ENCODE measurements at regions not wholly inside any gene's neighbourhood (a gene's known extent, or its start where the extent isn't known, plus 50 kb on each side); places are given as distances from the start of the nearest gene placed in this dataset.

- no peak overlapping the region for H3K4me3 ChIP-seq
- H3K27me3 ChIP-seq, result no peaks in the 10 kb centered on the region
- DNase-seq, result no peak
These were observed 140.0 kb upstream of the TMCC3 start for GRCh38 chr12:94790370-94790769.

GRCh38 chr12:94789510-94790225 lies 139.3 kb upstream of the TMCC3 start:
- H3K9me3 ChIP-seq (replicated peaks), result no peaks in the 10 kb centered on the region
- no peaks in the 10 kb centered on the region for H3K36me3 ChIP-seq
- H3K27me3 ChIP-seq, result no peaks in the 10 kb centered on the region
- no peak for DNase-seq
- no peak overlapping the region for H3K27ac ChIP-seq
- no peak overlapping the region for H3K4me3 ChIP-seq
- peaks cover 8% of the 10 kb centered on the region for H3K4me1 ChIP-seq

More at GRCh38 chr12:94790370-94790769, 140.0 kb upstream of the TMCC3 start:
- no peak overlapping the region for H3K27ac ChIP-seq
- no peaks in the 10 kb centered on the region for H3K36me3 ChIP-seq
- no peaks in the 10 kb centered on the region for H3K9me3 ChIP-seq (replicated peaks)
- peaks cover 8% of the 10 kb centered on the region for H3K4me1 ChIP-seq

DNA sequence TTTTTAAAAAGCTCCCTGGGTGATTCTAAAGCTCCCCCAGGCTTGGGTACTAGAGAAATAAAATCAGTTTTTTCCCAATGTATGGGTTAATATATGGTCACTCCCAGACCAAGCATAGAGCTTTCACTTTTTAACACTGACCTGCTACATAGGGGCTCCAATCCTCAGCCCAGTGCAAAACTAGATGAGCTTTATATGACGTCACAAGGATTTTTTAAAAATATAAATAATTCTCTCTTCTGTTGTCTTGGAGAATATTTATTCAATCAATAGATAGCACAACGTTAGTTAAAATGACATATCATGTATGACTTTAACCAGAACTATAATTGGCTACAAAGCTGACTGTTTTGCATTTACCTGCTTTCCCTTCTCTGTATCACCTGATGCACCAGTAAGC lies 137.9 kb upstream of the TMCC3 start:
- H3K4me3 ChIP-seq, result no peak overlapping the region
- no peak for DNase-seq
- H3K9me3 ChIP-seq (replicated peaks), result no peaks in the 10 kb centered on the region
- no peak overlapping the region for H3K27ac ChIP-seq
- H3K36me3 ChIP-seq, result no peaks in the 10 kb centered on the region
- H3K27me3 ChIP-seq, result no peaks in the 10 kb centered on the region
- peaks cover 5% of the 10 kb centered on the region for H3K4me1 ChIP-seq

- Histone ChIP-seq H3K4me3 (no peak overlapping the region), H3K27me3 (no peaks in the 10 kb centered on the region), H3K27ac (no peak overlapping the region), H3K4me1 (no peaks in the 10 kb centered on the region), H3K36me3 (no peaks in the 10 kb centered on the region), H3K9me3 (replicated peaks) (no peaks in the 10 kb centered on the region)
- no peak for DNase-seq
These were observed 136.5 kb upstream of the TMCC3 start for GRCh38 chr12:94786906-94787305.

DNA sequence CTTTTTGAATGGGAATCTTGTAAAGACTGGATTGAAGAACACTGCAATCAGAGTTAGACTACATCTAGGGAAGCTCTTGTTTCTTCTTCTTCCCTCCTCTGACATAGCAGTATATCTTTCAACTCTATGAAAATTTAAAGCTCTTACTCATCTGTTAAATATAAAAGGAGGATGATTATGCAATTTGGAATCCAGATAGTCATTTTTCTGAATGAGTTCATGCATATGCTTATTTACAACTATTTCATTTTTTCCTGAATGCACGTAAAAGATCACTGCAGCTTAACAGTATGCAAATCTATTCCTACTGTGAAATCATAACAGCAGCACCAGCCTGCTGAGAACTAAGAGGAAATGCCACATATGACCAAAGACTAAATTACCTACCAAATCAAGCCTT lies 133.5 kb upstream of the TMCC3 start:
- no peak for DNase-seq
- no peak overlapping the region for H3K27ac ChIP-seq

GRCh38 chr12:94783343-94783742 lies 133.0 kb upstream of the TMCC3 start:
- H3K4me3 ChIP-seq, result no peak overlapping the region
- H3K4me1 ChIP-seq, result no peaks in the 10 kb centered on the region
- no peaks in the 10 kb centered on the region for H3K27me3 ChIP-seq
- DNase-seq, result no peak
- no peaks in the 10 kb centered on the region for H3K36me3 ChIP-seq
- no peak overlapping the region for H3K27ac ChIP-seq
- no peaks in the 10 kb centered on the region for H3K9me3 ChIP-seq (replicated peaks)

More for the DNA sequence above, 133.5 kb upstream of the TMCC3 start:
- Histone ChIP-seq H3K9me3 (replicated peaks) (no peaks in the 10 kb centered on the region), H3K27me3 (no peaks in the 10 kb centered on the region), H3K4me3 (no peak overlapping the region), H3K36me3 (no peaks in the 10 kb centered on the region), H3K4me1 (no peaks in the 10 kb centered on the region)

- H3K36me3 ChIP-seq, result no peaks in the 10 kb centered on the region
- H3K27me3 ChIP-seq, result no peaks in the 10 kb centered on the region
- DNase-seq, result no peak
- H3K4me3 ChIP-seq, result no peak overlapping the region
- H3K9me3 ChIP-seq (replicated peaks), result no peaks in the 10 kb centered on the region
- no peak overlapping the region for H3K27ac ChIP-seq
- H3K4me1 ChIP-seq, result no peaks in the 10 kb centered on the region
These were observed 131.5 kb upstream of the TMCC3 start for GRCh38 chr12:94781835-94782234.

DNA sequence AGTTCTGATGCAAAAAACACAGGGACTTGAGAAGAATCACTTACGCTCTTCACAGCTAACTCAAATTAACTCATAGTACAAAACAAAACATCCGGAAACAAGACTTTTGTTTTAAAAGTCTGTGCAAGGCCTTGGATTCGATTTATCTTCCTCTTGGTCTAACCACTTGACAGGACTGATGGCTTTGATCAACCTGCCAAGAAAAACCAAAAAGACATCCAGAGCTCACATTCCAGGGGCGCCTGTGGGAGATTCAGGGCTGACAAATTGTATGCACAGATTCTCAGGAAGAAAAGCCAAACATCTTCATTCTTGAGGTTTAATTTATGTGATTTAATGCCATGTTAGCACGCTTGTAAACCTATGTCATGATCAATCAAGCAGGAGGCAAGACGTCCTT lies 129.1 kb upstream of the TMCC3 start:
- H3K4me3 ChIP-seq, result no peak overlapping the region
- DNase-seq, result peak; percentile 22 to 30
- H3K4me1 ChIP-seq, result no peaks in the 10 kb centered on the region
- no peaks in the 10 kb centered on the region for H3K27me3 ChIP-seq
- H3K27ac ChIP-seq, result no peak overlapping the region
- no peaks in the 10 kb centered on the region for H3K36me3 ChIP-seq
- H3K9me3 ChIP-seq (replicated peaks), result no peaks in the 10 kb centered on the region

- Histone ChIP-seq H3K27ac (no peak overlapping the region), H3K27me3 (no peaks in the 10 kb centered on the region), H3K4me1 (no peaks in the 10 kb centered on the region), H3K36me3 (no peaks in the 10 kb centered on the region), H3K9me3 (replicated peaks) (no peaks in the 10 kb centered on the region), H3K4me3 (no peak overlapping the region)
- DNase-seq, result no peak
These were observed 127.6 kb upstream of the TMCC3 start for GRCh38 chr12:94777936-94778335.

DNA sequence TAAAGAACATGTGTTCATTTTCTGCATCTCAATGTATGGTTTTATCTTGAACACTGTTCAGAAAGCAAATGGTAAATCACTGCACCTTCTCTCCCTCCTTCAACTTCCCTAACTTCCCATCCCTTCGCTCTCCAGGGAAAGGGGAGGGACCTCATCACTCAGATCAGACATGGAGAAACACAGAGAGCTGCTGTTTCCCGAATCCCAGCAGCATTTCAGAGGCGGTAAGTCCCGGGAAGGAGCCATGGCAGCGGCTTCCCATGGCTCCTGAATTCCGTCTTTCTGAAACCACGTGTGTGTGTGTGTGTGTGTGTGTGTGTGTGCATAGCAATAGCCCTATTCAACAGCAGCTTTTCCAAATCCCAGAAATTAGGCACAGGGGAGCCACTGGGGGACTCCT lies 125.4 kb upstream of the TMCC3 start:
- Histone ChIP-seq H3K4me1 (no peaks in the 10 kb centered on the region), H3K9me3 (replicated peaks) (no peaks in the 10 kb centered on the region), H3K27ac (no peak overlapping the region), H3K27me3 (no peaks in the 10 kb centered on the region), H3K4me3 (no peak overlapping the region), H3K36me3 (no peaks in the 10 kb centered on the region)
- DNase-seq, result no peak

- no peaks in the 10 kb centered on the region for H3K36me3 ChIP-seq
- no peak overlapping the region for H3K27ac ChIP-seq
- no peaks in the 10 kb centered on the region for H3K27me3 ChIP-seq
- H3K4me3 ChIP-seq, result no peak overlapping the region
- H3K4me1 ChIP-seq, result no peaks in the 10 kb centered on the region
- no peak for DNase-seq
- no peaks in the 10 kb centered on the region for H3K9me3 ChIP-seq (replicated peaks)
These were observed 121.4 kb upstream of the TMCC3 start for GRCh38 chr12:94771741-94772140.

DNA sequence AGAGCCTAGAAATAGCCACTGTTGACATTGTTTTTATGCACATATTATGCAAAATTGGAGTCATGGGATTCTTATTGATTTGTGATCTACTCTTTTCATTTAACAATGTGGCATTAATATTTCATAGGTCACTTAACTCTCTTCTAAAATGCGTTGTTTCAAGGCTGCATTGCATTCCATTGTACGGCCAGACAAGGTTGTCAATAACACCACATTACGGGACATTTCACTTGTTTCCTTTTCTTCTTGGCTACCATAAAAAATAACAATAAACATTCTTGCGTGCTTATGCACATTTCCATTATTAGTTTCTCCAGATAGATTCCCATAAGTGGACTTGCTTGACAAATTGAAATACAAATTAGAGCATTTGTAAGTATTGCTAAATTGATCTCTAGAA lies 120.8 kb upstream of the TMCC3 start:
- H3K36me3 ChIP-seq, result no peaks in the 10 kb centered on the region
- no peaks in the 10 kb centered on the region for H3K9me3 ChIP-seq (replicated peaks)
- H3K4me3 ChIP-seq, result no peak overlapping the region
- H3K27ac ChIP-seq, result no peak overlapping the region
- H3K27me3 ChIP-seq, result no peaks in the 10 kb centered on the region
- no peaks in the 10 kb centered on the region for H3K4me1 ChIP-seq
- no peak for DNase-seq

- H3K27me3 ChIP-seq, result no peaks in the 10 kb centered on the region
- DNase-seq, result no peak
- no peaks in the 10 kb centered on the region for H3K36me3 ChIP-seq
- no peaks in the 10 kb centered on the region for H3K9me3 ChIP-seq (replicated peaks)
- no peaks in the 10 kb centered on the region for H3K4me1 ChIP-seq
- H3K27ac ChIP-seq, result no peak overlapping the region
- H3K4me3 ChIP-seq, result no peak overlapping the region
These were observed 120.4 kb upstream of the TMCC3 start for GRCh38 chr12:94770791-94771190.

GRCh38 chr12:94769776-94770759 lies 119.7 kb upstream of the TMCC3 start:
- DNase-seq, result no peak
- Histone ChIP-seq H3K4me3 (no peak overlapping the region), H3K27me3 (no peaks in the 10 kb centered on the region), H3K9me3 (replicated peaks) (no peaks in the 10 kb centered on the region), H3K4me1 (no peaks in the 10 kb centered on the region), H3K36me3 (no peaks in the 10 kb centered on the region), H3K27ac (no peak overlapping the region)

- no peak overlapping the region for H3K4me3 ChIP-seq
- H3K36me3 ChIP-seq, result no peaks in the 10 kb centered on the region
- H3K27ac ChIP-seq, result no peak overlapping the region
- H3K4me1 ChIP-seq, result no peaks in the 10 kb centered on the region
- H3K9me3 ChIP-seq (replicated peaks), result no peaks in the 10 kb centered on the region
- H3K27me3 ChIP-seq, result no peaks in the 10 kb centered on the region
- DNase-seq, result no peak
These were observed 118.7 kb upstream of the TMCC3 start for GRCh38 chr12:94769047-94769420.

Data from SJCRH30 (cell line).